ENCODE measurements at regions not wholly inside any gene's neighbourhood (a gene's known extent, or its start where the extent isn't known, plus 50 kb on each side); places are given as distances from the start of the nearest gene placed in this dataset.
"Not testable (repeated sequence)": the region's sequence is repeated elsewhere in the genome, so short reads cannot be mapped to it uniquely, and the experiment has no call there.

DNA sequence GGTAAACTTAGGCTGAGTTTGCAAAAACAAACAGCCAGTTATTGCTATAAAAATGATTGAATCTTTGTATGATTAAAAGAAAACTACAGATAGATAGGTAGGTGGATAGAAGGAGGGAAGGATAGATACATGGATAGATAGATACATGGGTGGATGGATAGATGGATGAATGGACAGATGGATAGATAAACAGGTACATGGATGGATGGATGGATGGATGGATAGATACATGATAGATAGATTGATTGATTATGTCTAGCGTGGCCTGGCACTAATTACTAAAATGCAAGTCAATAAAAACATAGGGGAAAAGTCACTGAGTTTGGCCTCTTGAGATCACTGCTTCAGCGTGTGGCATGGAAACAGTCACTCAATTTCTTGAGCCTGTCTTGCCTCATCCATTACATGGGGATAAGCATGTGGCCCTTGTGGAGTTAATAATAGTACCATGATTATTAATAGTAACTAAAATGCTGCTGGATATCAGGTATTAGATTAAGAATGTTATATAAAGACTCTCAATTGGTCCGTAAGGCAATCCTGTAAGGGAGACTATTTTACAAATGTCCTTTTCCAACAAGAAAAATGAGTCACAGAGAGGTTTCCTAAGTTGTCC lies 184.9 kb downstream of the HS3ST3A1 start:
- Histone ChIP-seq H3K36me3 (replicated peaks in 1 of 2; ENCODE audit: control insufficient read depth in 1 of 2, insufficient read depth in 2 of 2, low read length in 2 of 2) (no peaks in the 10 kb centered on the region), H2AFZ (ENCODE audit: insufficient read depth, low read depth, low read length, poor library complexity, severe bottlenecking) (no peak overlapping the region), H3K9me3 (replicated peaks in 1 of 2; ENCODE audit: control insufficient read depth in 1 of 2, insufficient read depth in 1 of 2, low read length in 2 of 2) (peaks cover 0 to 2% of the 10 kb centered on the region in 2 donors), H3K27me3 (ENCODE audit: control insufficient read depth in 2 of 2, insufficient read depth in 2 of 2, low read length in 2 of 2) (peaks cover 0 to 7% of the 10 kb centered on the region in 2 donors), H3K9ac (ENCODE audit: insufficient read depth, low read length, poor library complexity, severe bottlenecking) (no peak overlapping the region), H4K20me1 (ENCODE audit: insufficient read depth, low read length) (no peaks in the 10 kb centered on the region), H3K4me2 (replicated peaks; ENCODE audit: extremely low read depth, low read length, poor library complexity, severe bottlenecking) (no peak overlapping the region), H3K4me1 (ENCODE audit: control insufficient read depth in 1 of 2, insufficient read depth in 2 of 2, low read length in 2 of 2) (peaks cover 9 to 19% of the 10 kb centered on the region in 2 donors), H3K79me2 (ENCODE audit: insufficient read depth, low read length) (no peaks in the 10 kb centered on the region), H3K27ac (ENCODE audit: low read depth in 1 of 2, low read length in 2 of 2) (no peak overlapping the region), H3K4me3 (replicated peaks in 1 of 3; ENCODE audit: low read depth in 2 of 3, low read length in 3 of 3) (no peak overlapping the region)
- Mint-ChIP-seq H3K4me1 (peaks cover 18% of the 10 kb centered on the region), H3K9me3 (peaks cover 0 to 7% (median 0%) of the 10 kb centered on the region in 7 donors), H3K27me3 (ENCODE audit: low read depth in 3 of 3) (peaks cover 0 to 9% (median 7%) of the 10 kb centered on the region in 3 donors), H3K4me3 (no peak overlapping the region), H3K36me3 (no peaks in the 10 kb centered on the region), H3K27ac (no peak overlapping the region)
- intact Hi-C loops (cut with micrococcal nuclease) = no loop called here
- 86% methylated on average over 1 of the region's 3 CpGs for WGBS (ENCODE audit: insufficient coverage)
- no peak for DNase-seq
- no peak for TF ChIP-seq CTCF (IDR thresholded peaks at IDR 0.05)

- Histone ChIP-seq H3K4me1 (ENCODE audit: control insufficient read depth in 1 of 2, insufficient read depth in 2 of 2, low read length in 2 of 2) (peaks cover 9 to 15% of the 10 kb centered on the region in 2 donors), H3K4me2 (replicated peaks; ENCODE audit: extremely low read depth, low read length, poor library complexity, severe bottlenecking) (no peak overlapping the region), H3K9ac (ENCODE audit: insufficient read depth, low read length, poor library complexity, severe bottlenecking) (no peak overlapping the region), H2AFZ (ENCODE audit: insufficient read depth, low read depth, low read length, poor library complexity, severe bottlenecking) (no peak overlapping the region), H3K79me2 (ENCODE audit: insufficient read depth, low read length) (no peaks in the 10 kb centered on the region), H3K9me3 (replicated peaks in 1 of 2; ENCODE audit: control insufficient read depth in 1 of 2, insufficient read depth in 1 of 2, low read length in 2 of 2) (peaks cover 0 to 2% of the 10 kb centered on the region in 2 donors), H3K4me3 (replicated peaks in 1 of 3; ENCODE audit: low read depth in 2 of 3, low read length in 3 of 3) (no peak overlapping the region), H3K27ac (ENCODE audit: low read depth in 1 of 2, low read length in 2 of 2) (no peak overlapping the region), H3K36me3 (replicated peaks in 1 of 2; ENCODE audit: control insufficient read depth in 1 of 2, insufficient read depth in 2 of 2, low read length in 2 of 2) (no peaks in the 10 kb centered on the region), H3K27me3 (ENCODE audit: control insufficient read depth in 2 of 2, insufficient read depth in 2 of 2, low read length in 2 of 2) (peaks cover 0 to 7% of the 10 kb centered on the region in 2 donors), H4K20me1 (ENCODE audit: insufficient read depth, low read length) (no peaks in the 10 kb centered on the region)
- Mint-ChIP-seq H3K9me3 (peaks cover 0 to 7% (median 0%) of the 10 kb centered on the region in 7 donors), H3K27ac (no peak overlapping the region), H3K36me3 (no peaks in the 10 kb centered on the region), H3K4me3 (no peak overlapping the region), H3K27me3 (ENCODE audit: low read depth in 3 of 3) (peaks cover 0 to 9% (median 7%) of the 10 kb centered on the region in 3 donors), H3K4me1 (peaks cover 15% of the 10 kb centered on the region)
- DNase-seq = no peak
- TF ChIP-seq CTCF (IDR thresholded peaks at IDR 0.05) = no peak
- intact Hi-C loops (cut with micrococcal nuclease) = no loop called here
- 38% methylated on average over 13 of the region's 13 CpGs for WGBS (ENCODE audit: insufficient coverage)
Observed at GRCh38 chr17:13415871-13416416, 185.8 kb downstream of the HS3ST3A1 start.

- H3K36me3 ChIP-seq (replicated peaks in 1 of 2; ENCODE audit: control insufficient read depth in 1 of 2, insufficient read depth in 2 of 2, low read length in 2 of 2); H3K79me2 ChIP-seq (ENCODE audit: insufficient read depth, low read length); intact Hi-C loops (cut with micrococcal nuclease); H3K4me1 Mint-ChIP-seq; DNase-seq; H3K27ac ChIP-seq (ENCODE audit: low read depth in 1 of 2, low read length in 2 of 2); H3K9me3 Mint-ChIP-seq; H3K9me3 ChIP-seq (replicated peaks in 1 of 2; ENCODE audit: control insufficient read depth in 1 of 2, insufficient read depth in 1 of 2, low read length in 2 of 2); H3K27me3 Mint-ChIP-seq (ENCODE audit: low read depth in 3 of 3); H3K4me2 ChIP-seq (replicated peaks; ENCODE audit: extremely low read depth, low read length, poor library complexity, severe bottlenecking); H3K27me3 ChIP-seq (ENCODE audit: control insufficient read depth in 2 of 2, insufficient read depth in 2 of 2, low read length in 2 of 2); H3K27ac Mint-ChIP-seq; H3K4me1 ChIP-seq (ENCODE audit: control insufficient read depth in 1 of 2, insufficient read depth in 2 of 2, low read length in 2 of 2); H4K20me1 ChIP-seq (ENCODE audit: insufficient read depth, low read length); H3K9ac ChIP-seq (ENCODE audit: insufficient read depth, low read length, poor library complexity, severe bottlenecking); H3K4me3 ChIP-seq (replicated peaks in 1 of 3; ENCODE audit: low read depth in 2 of 3, low read length in 3 of 3); H3K36me3 Mint-ChIP-seq; H2AFZ ChIP-seq (ENCODE audit: insufficient read depth, low read depth, low read length, poor library complexity, severe bottlenecking); H3K4me3 Mint-ChIP-seq: not testable (repeated sequence)
- WGBS (ENCODE audit: insufficient coverage) = 100% methylated on average over 1 of the region's 3 CpGs
Observed at GRCh38 chr17:13415200-13415599, 186.5 kb downstream of the HS3ST3A1 start.

Data from CD14-positive monocyte (primary cell).